ENCODE measurements at regions not wholly inside any gene's neighbourhood (a gene's known extent, or its start where the extent isn't known, plus 50 kb on each side); places are given as distances from the start of the nearest gene placed in this dataset.
"Not testable (repeated sequence)": the region's sequence is repeated elsewhere in the genome, so short reads cannot be mapped to it uniquely, and the experiment has no call there.

DNA sequence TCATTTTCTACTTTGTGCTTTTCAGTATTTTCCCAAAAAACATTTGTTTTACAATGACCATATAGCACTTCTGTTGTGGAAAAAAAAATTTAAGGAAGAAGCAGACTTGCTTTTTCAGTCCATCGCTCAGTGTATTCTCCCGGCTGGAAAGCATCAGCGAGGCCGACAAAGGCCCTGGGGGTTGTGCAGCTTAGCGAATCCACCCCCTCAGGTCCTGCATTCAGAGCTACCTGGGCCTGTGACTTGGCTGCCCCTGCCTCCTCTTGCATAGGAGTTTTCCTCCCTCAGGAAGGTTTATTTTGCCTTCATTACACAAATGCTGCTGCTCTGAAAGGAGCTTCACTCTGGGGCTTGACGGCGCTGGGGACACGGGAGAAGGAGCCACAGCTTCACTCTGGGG is 244.4 kb upstream of the MGAT5 start:
- no peak for DNase-seq (ENCODE audit: low read depth)
- no peak for TF ChIP-seq POLR2A (IDR thresholded peaks at IDR 0.05; ENCODE audit: extremely low read depth, insufficient read length)
- no peak for TF ChIP-seq MAX (IDR thresholded peaks at IDR 0.05; ENCODE audit: low read depth, low read length)
- TF ChIP-seq MYC (IDR thresholded peaks at IDR 0.05; ENCODE audit: low read depth, low read length): no peak
- no peak for TF ChIP-seq CTCF (IDR thresholded peaks at IDR 0.05; ENCODE audit: low read depth, low read length)
- H3K4me3 ChIP-seq (ENCODE audit: low read depth, low read length): no peak overlapping the region

GRCh38 chr2:134009906-134010305 is 244.0 kb upstream of the MGAT5 start:
- not testable (repeated sequence) for H3K4me3 ChIP-seq (ENCODE audit: low read depth, low read length)

DNA sequence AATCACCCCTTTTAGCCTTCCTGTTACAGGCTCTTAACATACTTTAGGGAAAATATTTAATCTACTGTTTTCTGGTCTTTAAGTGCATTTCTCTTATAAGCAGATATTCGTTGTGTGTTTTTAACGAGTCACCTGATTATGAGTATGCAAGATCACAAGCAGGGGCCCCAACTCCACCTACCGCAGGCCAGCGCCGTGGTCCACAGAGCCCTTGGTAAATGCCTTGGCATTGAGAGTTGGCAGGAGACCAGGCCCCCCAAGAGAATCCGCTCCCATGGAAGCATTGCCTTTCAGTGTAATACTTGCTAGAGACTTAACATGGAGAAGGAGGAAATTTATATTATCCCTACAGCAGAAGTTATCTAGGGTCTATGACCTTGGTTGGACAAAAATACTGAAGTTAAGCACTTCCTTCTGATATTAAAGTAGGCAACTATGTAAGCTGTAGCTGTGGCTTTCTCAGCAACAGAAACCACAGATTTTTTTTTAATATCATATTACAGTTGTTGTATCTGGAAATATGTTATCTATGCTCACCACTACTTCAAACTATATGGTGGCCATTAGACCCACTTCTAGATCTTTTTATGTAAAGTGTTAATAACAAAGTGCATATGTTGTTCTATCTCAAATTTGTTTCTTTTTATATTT is 241.8 kb upstream of the MGAT5 start:
- TF ChIP-seq CTCF (IDR thresholded peaks at IDR 0.05; ENCODE audit: low read depth, low read length) (no peak), MAX (IDR thresholded peaks at IDR 0.05; ENCODE audit: low read depth, low read length) (no peak), POLR2A (IDR thresholded peaks at IDR 0.05; ENCODE audit: extremely low read depth, insufficient read length) (no peak), MYC (IDR thresholded peaks at IDR 0.05; ENCODE audit: low read depth, low read length) (no peak)
- H3K4me3 ChIP-seq (ENCODE audit: low read depth, low read length): no peak overlapping the region
- DNase-seq (ENCODE audit: low read depth): no peak

More at GRCh38 chr2:134009906-134010305, 244.0 kb upstream of the MGAT5 start:
- DNase-seq (ENCODE audit: low read depth): not testable (repeated sequence)

DNA sequence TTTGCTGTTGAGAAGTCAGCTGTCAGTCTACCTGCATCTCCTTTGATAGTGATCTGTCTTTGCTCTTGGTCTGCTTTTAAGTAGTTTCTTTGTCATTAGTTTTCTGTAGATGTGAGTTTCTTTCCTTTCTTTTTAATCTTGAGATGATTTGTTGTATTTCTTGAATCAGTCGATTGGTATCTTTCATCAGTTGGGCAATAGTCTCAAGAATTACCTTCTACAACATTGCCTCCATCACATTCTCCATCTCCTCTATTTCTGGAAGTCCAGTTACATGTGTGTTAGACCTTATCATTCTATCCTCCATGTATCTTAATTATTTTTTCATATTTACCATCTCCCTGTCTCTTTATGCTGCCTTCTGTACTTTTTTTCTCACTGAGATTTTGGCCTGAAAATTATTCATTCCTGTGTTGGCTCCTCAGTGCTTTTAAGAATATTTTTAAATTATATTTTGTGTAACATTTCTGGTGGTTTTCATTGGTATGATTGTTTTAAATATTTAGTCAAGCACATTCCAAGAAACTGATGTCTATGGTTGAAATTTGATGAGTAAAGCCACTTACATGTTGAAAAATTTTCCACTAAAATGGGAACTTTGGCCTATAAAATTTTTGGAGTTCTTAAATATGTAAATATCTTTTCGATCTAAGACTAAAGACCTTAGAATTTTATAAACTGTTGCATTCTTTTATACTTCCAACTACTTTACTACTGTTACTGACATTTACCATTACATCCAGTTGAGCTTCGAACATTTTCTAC is 239.5 kb upstream of the MGAT5 start:
- H3K4me3 ChIP-seq (ENCODE audit: low read depth, low read length): no peak overlapping the region
- no peak for DNase-seq (ENCODE audit: low read depth)
- TF ChIP-seq MAX (IDR thresholded peaks at IDR 0.05; ENCODE audit: low read depth, low read length): no peak
- TF ChIP-seq MYC (IDR thresholded peaks at IDR 0.05; ENCODE audit: low read depth, low read length): no peak
- TF ChIP-seq CTCF (IDR thresholded peaks at IDR 0.05; ENCODE audit: low read depth, low read length): no peak
- no peak for TF ChIP-seq POLR2A (IDR thresholded peaks at IDR 0.05; ENCODE audit: extremely low read depth, insufficient read length)

GRCh38 chr2:134019871-134020270 is 234.0 kb upstream of the MGAT5 start:
- no peak for DNase-seq (ENCODE audit: low read depth)
- no peak overlapping the region for H3K4me3 ChIP-seq (ENCODE audit: low read depth, low read length)
- no peak for TF ChIP-seq MYC (IDR thresholded peaks at IDR 0.05; ENCODE audit: low read depth, low read length)
- TF ChIP-seq MAX (IDR thresholded peaks at IDR 0.05; ENCODE audit: low read depth, low read length): no peak
- no peak for TF ChIP-seq CTCF (IDR thresholded peaks at IDR 0.05; ENCODE audit: low read depth, low read length)
- TF ChIP-seq POLR2A (IDR thresholded peaks at IDR 0.05; ENCODE audit: extremely low read depth, insufficient read length): no peak

- DNase-seq (ENCODE audit: low read depth): peak; percentile 20
- no peak for TF ChIP-seq POLR2A (IDR thresholded peaks at IDR 0.05; ENCODE audit: extremely low read depth, insufficient read length)
- no peak for TF ChIP-seq CTCF (IDR thresholded peaks at IDR 0.05; ENCODE audit: low read depth, low read length)
- TF ChIP-seq MYC (IDR thresholded peaks at IDR 0.05; ENCODE audit: low read depth, low read length): no peak
- TF ChIP-seq MAX (IDR thresholded peaks at IDR 0.05; ENCODE audit: low read depth, low read length): no peak
- H3K4me3 ChIP-seq (ENCODE audit: low read depth, low read length): no peak overlapping the region
Measured at GRCh38 chr2:134020608-134021007, 233.3 kb upstream of the MGAT5 start.

All from NB4 (cell line).